Heart right ventricle (tissue), 16 donors: ENCODE measurements at regions not wholly inside any gene's neighbourhood (a gene's known extent, or its start where the extent isn't known, plus 50 kb on each side); places are given as distances from the start of the nearest gene placed in this dataset.

Experiments
- ATAC-seq, 8 donors: fragments of 200-7000 bp; cut with Tn5 transposase; one replicate each; pipeline ENCODE4 v1.9.1; 2020; ENCODE audit warnings: mild to moderate bottlenecking in 8 of 8, moderate library complexity in 8 of 8, moderate number of reproducible peaks in 1 of 8
- DNase-seq, 2 donors: peaks; one replicate each; pipeline ENCODE4 v3.0.0-alpha.2; 2020
- H3K27ac ChIP-seq, 10 donors: fragments of 200-600 bp; sonication (generic) in 2 of 10; one replicate each; pipeline versions ENCODE4 v1.5.0 to v1.8.0; 2020 to 2022; ENCODE audit warnings: mild to moderate bottlenecking in 3 of 10
- H3K27me3 ChIP-seq, 7 donors: fragments of 200-600 bp; one replicate each; pipeline ENCODE4 v1.8.0; 2021 to 2022; ENCODE audit warnings: mild to moderate bottlenecking in 2 of 7
- H3K36me3 ChIP-seq, 9 donors: fragments of 200-600 bp; sonication (generic) in 1 of 9; one replicate each; pipeline versions ENCODE4 v1.5.0 to v1.8.0; 2020 to 2022; ENCODE audit warnings: mild to moderate bottlenecking in 2 of 9
- H3K4me1 ChIP-seq, 9 donors: fragments of 200-600 bp; sonication (generic) in 1 of 9; one replicate each; pipeline versions ENCODE4 v1.5.0 to v1.8.0; 2020 to 2022; ENCODE audit warnings: mild to moderate bottlenecking in 4 of 9
- H3K4me3 ChIP-seq, 10 donors: fragments of 200-600 bp; sonication (generic) in 2 of 10; one replicate each; pipeline versions ENCODE4 v1.5.0 to v1.8.0; 2020 to 2022; ENCODE audit warnings: mild to moderate bottlenecking in 7 of 10, moderate library complexity in 2 of 10
- H3K9me3 ChIP-seq, 11 donors: fragments of 200-600 bp in 10 of 11; sonication (generic) in 2 of 11; one replicate each; pipeline versions ENCODE4 v1.5.0 to v1.8.0; 2013 to 2022; ENCODE audit warnings: mild to moderate bottlenecking in 2 of 11, control low read depth in 1 of 11, moderate library complexity in 1 of 11
- WGBS, 2 donors: extraction: QIAGEN DNeasy Blood & Tissue Kit; methylation state at CpG; one replicate each; pipeline ENCODE4 v1.1.7; 2013; ENCODE audit warnings: inconsistent platforms in 1 of 2; 5-methylcytosine and 5-hydroxymethylcytosine counted together
- intact Hi-C, 10 donors: fragments of 100-400 bp; cut with DNase I; formaldehyde crosslinking; loops; one replicate each; pipeline versions ENCODE4 v1.11.1 to v1.14.2; 2022
- TF ChIP-seq, protein P1 (sequence below), 9 donors: fragments of 200-600 bp; sonication (generic) in 2 of 9; IDR thresholded peaks; one replicate each; pipeline versions ENCODE4 v1.5.0 to v1.8.0; 2021 to 2022; ENCODE audit warnings: antibody characterized with exemption in 9 of 9, mild to moderate bottlenecking in 5 of 9, moderate library complexity in 1 of 9
- donor health status: Arrhythmogenic right ventricular cardiomyopathy.
- donor health status: ischemic (EF 13 %, LVEDD 7.1; RV severe dilation, severe dysfunction).
- donor health status: healthy with polysubstance abuse.
- donor health status: DM: no; HTN: yes; CAD: no.
- donor health status: DM: no; HTN: no; CAD: no.
- donor health status: ischemic (EF 25% LVEDD 6.9; RV normal size, moderate dysfunction).
- donor health status: ischemic (EF 25% LVEDD 5.7; RV mildly dilated, moderate dysfunction).
- donor health status: healthy.
- donor health status: DM: yes; HTN: yes; CAD: no.
- donor health status: Ischemic cardiomyopathy.
- donor health status: ischemic (EF 35%, LVEDD 5.7; RV mildly dilated, moderate dysfunction).
- donor health status: nonischemic (EF 11% LVEDD 7.7; RV severe dilation, severe dysfunction).
- donor health status: DM: yes; HTN: yes; CAD: no.
- donor health status: PGD.
- donor health status: ischemic (EF 29% LVEDD 5.4; RV normal size, mild dysfunction).
- donor health status: nonischemic (EF 23%, LVEDD 6.1; RV moderate dilation, normal function).

DNA sequence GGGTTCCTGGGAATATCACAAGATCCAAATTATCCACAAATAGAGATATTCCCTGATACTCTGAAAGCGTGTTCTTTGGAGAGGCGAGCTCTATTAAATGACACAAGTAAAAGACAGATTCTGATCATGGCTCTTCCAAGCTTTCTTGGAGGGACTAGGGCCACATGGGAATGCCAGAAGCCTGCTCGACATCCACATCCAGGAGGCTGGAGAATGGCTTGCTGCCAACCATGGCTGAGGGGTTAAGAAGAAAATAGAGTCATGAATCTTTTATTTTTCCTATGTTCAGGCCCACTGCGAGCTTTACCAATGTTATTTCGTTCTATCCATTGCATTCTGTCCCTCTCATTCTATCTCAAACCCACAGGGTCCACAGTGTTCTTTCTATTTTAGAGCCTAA lies 1018.0 kb upstream of the CELF2 start:
- no peak overlapping the region for H3K4me3 ChIP-seq
- WGBS, 2 donors: 70 to 78% methylated on average over 5 of the region's 5 CpGs

DNA sequence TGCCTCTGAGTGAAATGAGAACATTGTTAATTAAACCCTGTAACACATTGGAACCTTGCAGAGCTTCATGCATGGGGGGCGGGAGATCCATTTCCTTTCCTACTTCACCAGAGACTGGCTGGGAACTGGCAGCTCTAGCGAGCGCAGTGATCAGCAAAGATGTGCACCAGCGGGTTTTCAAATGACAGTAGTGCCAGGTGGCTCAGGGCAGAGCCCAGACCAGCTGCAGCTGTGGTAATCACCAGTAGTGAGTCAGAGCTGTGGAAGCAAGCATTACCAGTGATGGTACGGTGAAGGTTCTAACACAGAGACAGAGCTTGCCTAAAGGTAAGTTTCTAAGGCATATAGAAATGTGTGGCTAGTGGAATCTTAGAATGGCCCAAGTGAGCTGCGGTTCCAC lies 1009.7 kb upstream of the CELF2 start:
- Histone ChIP-seq H3K4me1 (no peaks in the 10 kb centered on the region), H3K27ac (no peak overlapping the region), H3K27me3 (no peaks in the 10 kb centered on the region), H3K36me3 (no peaks in the 10 kb centered on the region), H3K4me3 (no peak overlapping the region), H3K9me3 (no peaks in the 10 kb centered on the region)
- intact Hi-C loops: no loop called here
- DNase-seq (no peak), ATAC-seq (no peak)
- TF ChIP-seq, protein P1, sequence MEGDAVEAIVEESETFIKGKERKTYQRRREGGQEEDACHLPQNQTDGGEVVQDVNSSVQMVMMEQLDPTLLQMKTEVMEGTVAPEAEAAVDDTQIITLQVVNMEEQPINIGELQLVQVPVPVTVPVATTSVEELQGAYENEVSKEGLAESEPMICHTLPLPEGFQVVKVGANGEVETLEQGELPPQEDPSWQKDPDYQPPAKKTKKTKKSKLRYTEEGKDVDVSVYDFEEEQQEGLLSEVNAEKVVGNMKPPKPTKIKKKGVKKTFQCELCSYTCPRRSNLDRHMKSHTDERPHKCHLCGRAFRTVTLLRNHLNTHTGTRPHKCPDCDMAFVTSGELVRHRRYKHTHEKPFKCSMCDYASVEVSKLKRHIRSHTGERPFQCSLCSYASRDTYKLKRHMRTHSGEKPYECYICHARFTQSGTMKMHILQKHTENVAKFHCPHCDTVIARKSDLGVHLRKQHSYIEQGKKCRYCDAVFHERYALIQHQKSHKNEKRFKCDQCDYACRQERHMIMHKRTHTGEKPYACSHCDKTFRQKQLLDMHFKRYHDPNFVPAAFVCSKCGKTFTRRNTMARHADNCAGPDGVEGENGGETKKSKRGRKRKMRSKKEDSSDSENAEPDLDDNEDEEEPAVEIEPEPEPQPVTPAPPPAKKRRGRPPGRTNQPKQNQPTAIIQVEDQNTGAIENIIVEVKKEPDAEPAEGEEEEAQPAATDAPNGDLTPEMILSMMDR (IDR thresholded peaks at IDR 0.05): no peak
- WGBS, 2 donors: 89 to 91% methylated on average over 6 of the region's 6 CpGs

More for the DNA sequence above, 1018.0 kb upstream of the CELF2 start:
- H3K9me3 ChIP-seq: peaks cover 0 to 6% (median 0%) of the 10 kb centered on the region in 11 donors
- no peaks in the 10 kb centered on the region for H3K36me3 ChIP-seq
- intact Hi-C loops: no loop called here
- no peak for DNase-seq
- H3K27ac ChIP-seq: no peak overlapping the region
- no peak for ATAC-seq
- TF ChIP-seq, protein P1 (IDR thresholded peaks at IDR 0.05): no peak
- H3K27me3 ChIP-seq: no peaks in the 10 kb centered on the region
- no peaks in the 10 kb centered on the region for H3K4me1 ChIP-seq

DNA sequence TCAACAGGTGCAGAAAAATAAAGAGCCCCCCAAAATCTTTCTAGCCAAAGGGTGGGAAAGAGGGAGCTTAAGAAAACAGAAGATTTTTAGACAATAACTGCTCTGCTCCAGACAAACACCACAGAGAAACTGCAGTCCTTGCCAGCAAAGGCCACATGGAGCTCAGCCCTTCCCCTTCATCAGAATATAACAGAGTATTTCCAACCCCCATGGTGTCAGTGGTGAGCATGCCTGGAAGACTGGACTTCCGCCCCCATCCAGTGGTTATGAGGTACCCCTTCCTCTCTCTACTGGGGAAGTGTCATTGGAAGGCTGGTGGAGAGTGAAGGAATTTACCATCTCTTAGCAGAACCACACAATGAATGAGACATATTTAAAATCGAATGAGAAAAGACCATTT lies 1007.3 kb upstream of the CELF2 start:
- Histone ChIP-seq H3K27me3 (no peaks in the 10 kb centered on the region), H3K4me3 (no peak overlapping the region), H3K4me1 (no peaks in the 10 kb centered on the region), H3K36me3 (no peaks in the 10 kb centered on the region), H3K27ac (no peak overlapping the region), H3K9me3 (no peaks in the 10 kb centered on the region)
- TF ChIP-seq, protein P1 (IDR thresholded peaks at IDR 0.05): no peak
- DNase-seq (no peak), ATAC-seq (no peak)
- intact Hi-C loops: no loop called here
- WGBS, 2 donors: 77 to 78% methylated on average over 2 of the region's 2 CpGs

DNA sequence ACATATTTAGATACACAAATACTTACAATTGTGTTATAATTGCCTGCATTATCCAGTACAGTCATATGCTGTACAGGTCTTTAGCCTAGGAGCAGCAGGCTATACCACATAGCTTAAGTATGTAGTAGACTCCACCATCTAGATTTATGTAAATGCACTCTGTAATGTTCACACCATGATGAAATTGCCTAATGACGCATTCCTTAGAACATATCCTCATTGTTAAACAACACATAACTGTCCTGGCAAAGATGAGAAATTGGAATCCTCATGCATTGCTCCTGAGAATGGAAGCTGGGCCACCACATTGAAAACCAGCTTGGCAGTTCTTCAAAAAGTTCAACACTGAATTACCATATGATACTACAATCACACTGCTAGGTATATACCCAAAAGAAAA lies 1002.8 kb upstream of the CELF2 start:
- ATAC-seq: no peak
- no peaks in the 10 kb centered on the region for H3K36me3 ChIP-seq
- TF ChIP-seq, protein P1 (IDR thresholded peaks at IDR 0.05): no peak
- no peak for DNase-seq
- 89 to 92% methylated on average over 1 of the region's 1 CpG for WGBS, 2 donors
- intact Hi-C loops: no loop called here
- H3K4me1 ChIP-seq: no peaks in the 10 kb centered on the region
- H3K4me3 ChIP-seq: no peak overlapping the region
- H3K27me3 ChIP-seq: no peaks in the 10 kb centered on the region
- H3K27ac ChIP-seq: no peak overlapping the region
- H3K9me3 ChIP-seq: peaks cover 0 to 7% (median 0%) of the 10 kb centered on the region in 11 donors
